Caki2 (cell line): ENCODE measurements at regions not wholly inside any gene's neighbourhood (a gene's known extent, or its start where the extent isn't known, plus 50 kb on each side); places are given as distances from the start of the nearest gene placed in this dataset.
A peak's percentile ranks its signal among the peaks of the same experiment; 100 is the strongest.

Experiments
- DNase-seq: peaks from one replicate; pipeline ENCODE4 v3.0.0-alpha.2; 2015; ENCODE audit warnings: low read depth
- in situ Hi-C: cut with HindIII; loops from 2 replicates; pipeline ENCODE4 v1.10.0; 2016; ENCODE audit warnings: low sequenced_read_pairs, low pct_unique_long_range_greater_than_20kb, mixed read lengths

DNA sequence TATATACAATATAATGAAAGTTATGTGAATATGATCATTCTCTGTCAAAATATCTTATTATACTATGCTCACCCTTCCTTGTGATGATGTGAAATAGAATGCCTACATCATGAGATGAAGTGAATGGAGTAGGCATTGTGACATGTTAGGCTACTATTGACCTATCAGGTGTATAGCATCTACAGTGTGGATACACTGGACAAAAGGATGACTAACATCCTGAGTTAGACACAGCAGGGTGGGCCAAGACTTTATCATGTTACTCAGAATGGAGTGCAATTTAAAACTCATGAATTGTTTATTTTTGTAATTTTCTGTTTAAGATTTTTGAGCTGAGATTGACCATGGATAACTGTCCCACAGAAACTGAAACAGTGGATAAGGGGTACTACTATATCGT, 53.4 kb upstream of the NAV3 start:
- DNase-seq: no peak
- in situ Hi-C loops: no loop called here

DNA sequence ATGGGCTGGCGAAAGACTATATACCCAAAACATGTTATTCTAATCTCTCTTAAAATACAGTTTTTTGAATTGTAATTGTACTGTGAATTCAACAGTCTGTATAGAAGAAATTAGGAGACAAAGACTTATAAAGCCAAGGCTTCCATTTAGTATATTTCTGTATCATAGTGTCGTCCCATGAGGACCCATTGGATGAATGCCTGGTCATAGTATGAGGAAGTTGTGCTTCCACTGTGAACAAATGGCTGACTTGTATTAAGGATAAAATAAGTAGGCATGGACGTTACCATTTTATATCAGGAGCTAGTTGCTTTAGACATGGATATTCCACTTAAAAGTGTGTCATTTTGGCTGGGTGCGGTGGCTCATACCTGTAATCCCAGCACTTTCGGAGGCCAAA, 55.9 kb upstream of the NAV3 start:
- DNase-seq: no peak
- in situ Hi-C loops: no loop called here

GRCh38 chr12:77772676-77773298, 57.9 kb upstream of the NAV3 start:
- in situ Hi-C loops: no loop called here
- no peak for DNase-seq

- in situ Hi-C loops: no loop called here
Observed at GRCh38 chr12:77768558-77768957, 62.1 kb upstream of the NAV3 start.

GRCh38 chr12:77767756-77768343, 62.8 kb upstream of the NAV3 start:
- DNase-seq: no peak
- in situ Hi-C loops: no loop called here

More at GRCh38 chr12:77768558-77768957, 62.1 kb upstream of the NAV3 start:
- no peak for DNase-seq

DNA sequence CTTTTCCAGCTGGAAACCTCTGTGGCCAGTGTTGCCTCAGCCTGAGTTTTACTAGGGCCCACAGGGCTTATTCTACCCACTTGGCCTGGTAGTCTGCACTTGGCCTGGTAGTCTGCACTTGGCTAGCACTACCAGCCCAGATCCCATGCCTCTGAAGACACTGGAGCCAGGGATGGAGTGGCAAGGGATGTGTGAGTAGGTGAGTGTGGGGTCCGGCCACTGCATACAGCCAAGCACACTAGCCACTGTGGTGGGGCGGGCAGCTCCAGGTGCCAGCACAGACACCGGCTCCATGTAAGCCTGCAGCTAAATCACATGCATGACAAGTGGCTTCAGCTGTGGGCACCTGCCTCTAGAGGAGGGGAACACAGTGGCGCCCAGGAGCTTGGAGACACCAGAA, 63.4 kb upstream of the NAV3 start:
- DNase-seq: no peak
- in situ Hi-C loops: no loop called here

DNA sequence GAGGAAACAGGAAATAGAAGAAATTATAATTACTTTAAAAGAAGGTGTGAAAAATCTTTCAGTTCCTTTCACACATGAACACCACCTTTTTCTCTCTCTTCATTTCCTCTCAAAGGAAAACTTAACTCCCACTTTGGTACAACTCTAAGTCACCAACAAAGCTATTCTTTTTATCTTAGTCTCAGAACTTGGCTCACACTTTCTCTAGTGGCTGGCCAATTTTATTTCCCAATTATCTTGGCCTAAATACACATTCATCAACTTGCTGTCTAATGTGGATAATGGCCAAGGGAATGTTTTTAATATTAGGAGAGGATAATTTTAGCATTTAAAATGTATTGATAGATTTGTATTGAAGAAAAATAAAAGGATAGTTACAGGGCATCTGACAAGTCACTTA, 64.5 kb upstream of the NAV3 start:
- DNase-seq: no peak
- in situ Hi-C loops: no loop called here

DNA sequence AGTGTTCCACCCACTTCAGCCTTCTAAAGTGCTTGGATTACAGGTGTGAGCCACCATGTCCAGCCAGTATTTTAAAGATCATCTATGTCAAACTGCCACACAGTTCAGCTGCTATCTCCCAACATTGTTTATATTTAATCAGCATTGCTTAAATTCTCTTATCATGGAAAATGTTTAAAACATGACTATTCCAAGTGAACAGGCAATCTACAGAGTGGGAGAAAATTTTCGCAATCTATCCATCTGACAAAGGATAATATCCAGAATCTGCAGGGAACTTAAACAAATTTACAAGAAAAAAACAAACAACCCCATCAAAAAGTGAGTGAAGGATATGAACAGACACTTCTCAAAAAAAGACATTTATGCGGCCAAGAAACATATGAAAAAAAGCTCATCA, 69.4 kb upstream of the NAV3 start:
- no peak for DNase-seq
- in situ Hi-C loops: no loop called here

DNA sequence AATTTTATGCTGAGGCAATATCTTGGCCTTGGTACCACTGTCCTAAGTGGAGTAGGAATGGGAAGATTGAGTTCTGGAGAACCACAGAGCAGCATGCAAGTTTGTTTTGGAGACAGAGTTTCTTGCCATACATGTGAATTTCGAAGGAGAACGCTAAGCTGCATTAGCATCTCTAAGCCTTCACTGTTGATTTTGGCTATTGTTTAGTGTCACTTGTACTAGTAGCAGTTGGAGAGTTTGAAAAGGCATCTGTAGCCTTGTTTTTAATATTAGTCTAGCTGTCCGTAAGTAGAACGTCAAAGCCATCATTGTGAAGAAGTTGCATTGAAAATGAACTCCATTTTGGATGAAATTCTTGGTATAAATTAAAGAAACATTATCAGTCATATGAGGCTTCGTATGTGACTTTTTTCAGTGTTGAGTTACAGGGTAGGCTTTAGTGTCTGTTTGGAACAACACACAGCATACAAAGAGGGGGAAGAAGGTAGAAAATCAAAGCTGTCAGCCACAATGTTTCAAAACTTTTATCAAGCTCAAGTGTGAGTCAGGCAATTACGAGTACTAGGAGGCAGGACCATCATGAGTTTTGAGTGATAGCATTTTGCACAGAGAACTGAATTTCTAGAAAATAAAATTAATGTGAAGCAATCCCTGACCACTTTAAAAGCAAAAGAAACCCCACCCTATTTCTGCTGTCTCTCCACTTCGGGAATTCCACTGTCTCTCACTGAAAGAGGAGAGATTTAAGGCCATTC, 70.2 kb upstream of the NAV3 start:
- DNase-seq: no peak
- in situ Hi-C loops: no loop called here

GRCh38 chr12:77754086-77754485, 76.6 kb upstream of the NAV3 start:
- in situ Hi-C loops: no loop called here
- no peak for DNase-seq

GRCh38 chr12:77751939-77752338, 78.8 kb upstream of the NAV3 start:
- no peak for DNase-seq
- in situ Hi-C loops: no loop called here

DNA sequence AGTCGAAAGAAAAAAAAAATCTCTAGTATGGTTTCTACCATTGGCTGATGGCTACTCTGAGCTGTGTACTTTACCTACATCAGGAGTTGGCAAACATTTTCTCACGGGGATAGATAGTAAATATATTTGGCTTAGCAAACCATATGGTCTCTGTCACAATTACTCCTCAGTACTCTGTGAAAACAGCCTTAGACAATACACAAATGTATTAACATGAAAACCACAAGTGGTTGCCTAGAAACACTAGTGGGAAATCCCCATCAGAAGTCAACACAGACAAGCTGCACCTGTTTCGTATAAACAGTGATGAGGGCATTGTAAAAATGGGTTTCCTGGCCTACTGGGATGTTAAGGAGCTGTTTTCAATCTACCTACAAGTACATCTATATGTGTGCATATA, 84.6 kb upstream of the NAV3 start:
- peak; percentile 21 for DNase-seq
- in situ Hi-C loops: no loop called here

GRCh38 chr12:77745624-77746023, 85.1 kb upstream of the NAV3 start:
- DNase-seq: no peak
- in situ Hi-C loops: no loop called here

- in situ Hi-C loops: no loop called here
- DNase-seq: no peak
Observed at GRCh38 chr12:77742631-77743030, 88.1 kb upstream of the NAV3 start.

DNA sequence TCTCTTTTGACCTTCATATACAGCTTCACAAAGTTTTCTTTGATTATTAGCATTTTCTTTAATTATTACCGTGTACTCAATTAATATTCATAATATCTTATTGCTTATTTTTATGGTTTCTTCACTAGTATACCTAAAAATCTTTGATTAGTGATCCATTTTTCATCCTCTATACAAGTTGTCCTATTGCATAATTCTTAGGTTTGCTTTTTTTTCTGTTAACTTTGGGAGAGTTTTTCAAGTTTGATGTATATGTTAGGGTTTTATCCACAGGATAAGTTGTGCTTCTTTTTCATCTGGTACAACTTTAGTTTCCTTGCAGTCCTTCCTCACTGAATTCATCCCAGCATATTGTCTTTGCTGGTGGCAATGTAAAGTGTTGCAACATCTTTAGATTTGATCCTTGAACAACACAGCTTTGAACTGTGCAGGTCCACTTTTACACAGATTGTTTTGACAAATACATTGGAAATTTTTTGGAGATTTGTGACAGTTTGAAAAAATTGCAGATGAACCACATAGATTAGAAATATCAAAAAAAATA, 88.6 kb upstream of the NAV3 start:
- DNase-seq: no peak

DNA sequence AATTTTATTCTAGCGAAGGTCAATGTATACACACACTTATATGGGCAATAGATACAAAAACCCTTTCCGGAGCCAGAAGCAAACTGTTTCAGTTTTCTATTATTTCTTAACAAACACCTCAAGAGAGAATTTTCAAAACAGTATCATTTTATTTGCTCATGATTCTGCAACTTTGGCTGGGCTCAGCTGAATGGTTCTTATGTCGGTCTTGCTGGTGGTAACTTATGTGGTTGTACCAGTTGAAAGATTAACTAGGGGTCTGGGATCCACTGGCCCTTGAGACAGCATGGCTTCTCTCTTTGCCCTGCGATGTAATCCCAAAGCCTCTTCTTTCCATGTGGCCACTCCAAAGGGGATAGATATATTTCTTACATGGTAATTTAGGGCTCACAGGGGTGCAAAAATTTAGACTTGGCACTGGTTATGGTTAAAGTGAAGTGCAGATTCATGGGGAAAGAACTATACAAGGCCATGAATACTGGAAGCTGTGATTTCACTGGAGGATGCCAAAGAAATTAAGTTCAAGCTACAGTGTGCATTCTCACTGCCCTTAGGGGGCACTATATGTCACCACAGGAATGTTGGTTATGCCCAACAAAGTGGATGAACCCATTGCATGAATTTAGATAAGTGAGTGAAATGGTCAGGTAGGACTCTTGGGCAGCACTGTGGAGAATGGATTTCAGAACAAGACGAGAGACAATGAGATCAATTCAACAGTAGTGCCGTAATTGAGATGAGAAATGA, 94.3 kb upstream of the NAV3 start:
- no peak for DNase-seq
- in situ Hi-C loops: no loop called here

More for the DNA sequence above, 88.6 kb upstream of the NAV3 start:
- in situ Hi-C loops: no loop called here

- DNase-seq: no peak
Observed at GRCh38 chr12:77734214-77734883, 96.3 kb upstream of the NAV3 start.

DNA sequence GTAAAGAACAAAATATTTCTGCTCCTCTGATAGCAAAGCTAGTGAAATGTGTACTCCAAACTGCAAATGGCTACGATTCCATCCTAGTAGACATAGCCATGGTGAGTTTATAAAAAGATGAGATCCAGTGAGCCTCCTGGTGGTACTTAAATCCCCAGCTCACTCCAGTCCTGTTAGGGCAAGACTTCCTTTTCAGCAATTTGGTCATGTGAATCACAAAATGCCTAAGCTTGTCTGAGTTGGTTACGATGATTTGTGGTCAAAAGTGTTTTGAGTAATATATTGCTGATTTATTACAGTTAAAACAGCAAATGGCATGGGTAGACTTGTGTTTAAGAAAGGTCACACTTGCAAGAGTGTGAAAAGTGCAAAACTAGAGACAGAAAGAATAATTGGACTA, 102.7 kb upstream of the NAV3 start:
- in situ Hi-C loops: no loop called here
- DNase-seq: no peak

More at GRCh38 chr12:77734214-77734883, 96.3 kb upstream of the NAV3 start:
- in situ Hi-C loops: no loop called here
